ENCODE measurements at regions not wholly inside any gene's neighbourhood (a gene's known extent, or its start where the extent isn't known, plus 50 kb on each side); places are given as distances from the start of the nearest gene placed in this dataset.

- no peak for TF ChIP-seq CTCF (IDR thresholded peaks at IDR 0.05)
- no peak for TF ChIP-seq POLR2AphosphoS5 (IDR thresholded peaks at IDR 0.05; ENCODE audit: low read depth, low read length)
- no peak for TF ChIP-seq REST (IDR thresholded peaks at IDR 0.05; ENCODE audit: insufficient read depth in 1 of 2, low read depth in 2 of 2, low read length in 1 of 2)
- TF ChIP-seq TCF7L2 (IDR thresholded peaks at IDR 0.05; ENCODE audit: low read depth, low read length): no peak
Observed at GRCh38 chr4:20384456-20384855, 132.8 kb downstream of the SLIT2 start.
